ENCODE measurements at regions not wholly inside any gene's neighbourhood (a gene's known extent, or its start where the extent isn't known, plus 50 kb on each side); places are given as distances from the start of the nearest gene placed in this dataset.
A peak's percentile ranks its signal among the peaks of the same experiment; 100 is the strongest.

DNA sequence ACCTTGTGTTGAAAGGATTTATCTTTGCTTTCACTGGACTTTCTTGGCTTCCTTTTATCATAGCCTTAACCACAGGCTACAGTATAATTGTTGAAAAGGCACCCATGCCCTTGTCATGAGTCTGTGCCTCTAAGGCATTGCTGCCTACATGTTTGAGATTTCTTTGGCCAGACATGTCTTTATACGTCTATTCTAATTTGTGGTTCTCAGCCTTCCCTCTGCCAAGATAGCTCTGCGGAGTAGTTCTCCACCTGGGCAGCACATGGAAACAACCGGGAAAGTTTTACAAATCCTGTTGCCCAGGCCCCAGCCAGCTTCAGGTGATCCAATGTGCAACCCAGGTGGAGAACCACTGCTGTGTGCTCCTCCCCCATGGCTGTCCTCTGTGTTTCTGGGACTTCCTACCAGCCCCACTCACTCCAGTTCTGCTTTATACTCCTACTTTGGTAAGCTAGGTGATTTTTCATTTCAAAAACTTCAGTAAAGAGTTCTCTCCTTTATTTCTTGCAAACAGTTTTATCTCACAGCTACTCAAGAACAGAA, 159.6 kb upstream of the MYLIP start:
- DNase-seq (ENCODE audit: low read depth): peak; percentile 50
- ChIA-PET CTCF (interaction anchor here (0.9 to 1.3 kb wide), 2 partner anchors 13 to 47 kb away, joined by 3 read pairs; no protein-coding TSS in a partner anchor), POLR2A (no interaction called here)
- TF ChIP-seq, protein P1, sequence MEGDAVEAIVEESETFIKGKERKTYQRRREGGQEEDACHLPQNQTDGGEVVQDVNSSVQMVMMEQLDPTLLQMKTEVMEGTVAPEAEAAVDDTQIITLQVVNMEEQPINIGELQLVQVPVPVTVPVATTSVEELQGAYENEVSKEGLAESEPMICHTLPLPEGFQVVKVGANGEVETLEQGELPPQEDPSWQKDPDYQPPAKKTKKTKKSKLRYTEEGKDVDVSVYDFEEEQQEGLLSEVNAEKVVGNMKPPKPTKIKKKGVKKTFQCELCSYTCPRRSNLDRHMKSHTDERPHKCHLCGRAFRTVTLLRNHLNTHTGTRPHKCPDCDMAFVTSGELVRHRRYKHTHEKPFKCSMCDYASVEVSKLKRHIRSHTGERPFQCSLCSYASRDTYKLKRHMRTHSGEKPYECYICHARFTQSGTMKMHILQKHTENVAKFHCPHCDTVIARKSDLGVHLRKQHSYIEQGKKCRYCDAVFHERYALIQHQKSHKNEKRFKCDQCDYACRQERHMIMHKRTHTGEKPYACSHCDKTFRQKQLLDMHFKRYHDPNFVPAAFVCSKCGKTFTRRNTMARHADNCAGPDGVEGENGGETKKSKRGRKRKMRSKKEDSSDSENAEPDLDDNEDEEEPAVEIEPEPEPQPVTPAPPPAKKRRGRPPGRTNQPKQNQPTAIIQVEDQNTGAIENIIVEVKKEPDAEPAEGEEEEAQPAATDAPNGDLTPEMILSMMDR (IDR thresholded peaks at IDR 0.05; ENCODE audit: insufficient read depth, low read depth, low read length): no peak
- H3K27me3 ChIP-seq (ENCODE audit: control insufficient read depth, insufficient read depth, low read length): no peaks in the 10 kb centered on the region
- no peak overlapping the region for H3K4me3 ChIP-seq (ENCODE audit: low read depth, low read length)
- H3K36me3 ChIP-seq (ENCODE audit: control insufficient read depth, insufficient read depth, low read length): no peaks in the 10 kb centered on the region

DNA sequence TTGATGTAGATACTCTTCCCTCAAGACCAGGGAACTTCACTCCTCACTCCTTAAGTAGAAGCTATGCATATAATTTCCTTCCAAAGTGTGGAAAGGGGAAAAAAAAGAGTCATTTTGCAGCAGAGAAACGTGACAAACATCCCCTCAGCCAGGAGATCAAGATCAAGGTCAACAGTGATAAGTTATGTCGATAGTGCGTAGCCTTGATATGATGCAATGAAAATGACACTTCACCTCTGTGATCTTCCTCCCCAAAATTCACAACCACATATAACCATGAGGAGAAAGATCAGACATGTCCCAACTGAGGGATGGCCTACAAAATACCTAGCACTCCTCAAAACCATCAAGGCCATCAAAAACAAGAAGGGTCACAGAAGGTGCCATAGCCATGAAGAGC, 160.4 kb upstream of the MYLIP start:
- no peaks in the 10 kb centered on the region for H3K27me3 ChIP-seq (ENCODE audit: control insufficient read depth, insufficient read depth, low read length)
- H3K36me3 ChIP-seq (ENCODE audit: control insufficient read depth, insufficient read depth, low read length): no peaks in the 10 kb centered on the region
- CTCF ChIA-PET: interaction anchor here (1.3 kb wide), 1 partner anchor 13 kb away, joined by 3 read pairs; no protein-coding TSS in a partner anchor
- TF ChIP-seq, protein P1 (IDR thresholded peaks at IDR 0.05; ENCODE audit: insufficient read depth, low read depth, low read length): no peak
- POLR2A ChIA-PET: no interaction called here
- DNase-seq (ENCODE audit: low read depth): no peak
- no peak overlapping the region for H3K4me3 ChIP-seq (ENCODE audit: low read depth, low read length)

DNA sequence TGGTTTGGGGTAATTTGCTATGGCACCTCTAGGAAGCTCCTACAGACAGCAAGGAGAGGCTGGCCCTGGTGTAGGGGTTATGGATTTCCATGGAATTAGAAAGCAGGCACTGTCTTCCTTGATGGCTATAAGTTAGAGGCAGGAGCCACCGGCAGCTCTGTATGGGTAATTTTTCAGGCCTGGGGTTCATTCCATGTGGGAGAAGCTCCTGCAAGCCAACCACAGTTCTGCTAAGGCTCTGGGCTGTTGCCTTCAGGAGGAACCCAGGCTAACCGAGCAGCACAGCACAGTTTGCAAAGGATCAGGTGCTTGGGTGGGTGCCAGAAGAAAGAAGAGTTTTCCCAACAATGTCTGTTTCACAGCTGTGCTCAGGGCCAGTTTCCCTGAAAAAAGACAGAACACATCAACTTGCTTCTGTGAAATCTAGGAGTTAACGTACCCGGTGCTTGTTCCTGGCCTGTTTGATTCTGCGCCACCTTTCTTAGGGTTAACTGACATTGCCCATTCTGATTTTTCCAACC, 162.8 kb upstream of the MYLIP start:
- POLR2A ChIA-PET: no interaction called here
- CTCF ChIA-PET: interaction anchor here (1.0 kb wide), 1 partner anchor 12 kb away, joined by 3 read pairs; no protein-coding TSS in a partner anchor
- H3K36me3 ChIP-seq (ENCODE audit: control insufficient read depth, insufficient read depth, low read length): no peaks in the 10 kb centered on the region
- DNase-seq (ENCODE audit: low read depth): no peak
- H3K4me3 ChIP-seq (ENCODE audit: low read depth, low read length): no peak overlapping the region
- TF ChIP-seq, protein P1 (IDR thresholded peaks at IDR 0.05; ENCODE audit: insufficient read depth, low read depth, low read length): no peak
- H3K27me3 ChIP-seq (ENCODE audit: control insufficient read depth, insufficient read depth, low read length): no peaks in the 10 kb centered on the region

DNA sequence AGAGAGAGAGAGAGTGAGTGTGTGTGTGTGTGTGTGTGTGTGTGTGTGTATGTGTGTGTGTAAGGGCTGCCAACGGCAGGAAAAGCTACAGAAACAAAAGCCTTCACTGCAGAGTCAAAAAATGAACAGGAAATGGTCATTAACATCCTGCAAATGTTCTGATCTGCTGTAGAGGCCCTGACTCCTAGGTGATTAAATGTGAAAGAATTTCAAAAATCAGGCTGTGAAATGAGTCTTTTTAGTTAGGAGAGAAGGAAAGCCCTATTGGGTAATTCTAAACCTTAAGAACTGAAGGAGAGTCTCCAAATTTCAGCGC, 166.5 kb upstream of the MYLIP start:
- CTCF ChIA-PET: interaction anchor here (0.6 kb wide), 1 partner anchor 164 kb away, joined by 3 read pairs; no protein-coding TSS in a partner anchor
- no peaks in the 10 kb centered on the region for H3K36me3 ChIP-seq (ENCODE audit: control insufficient read depth, insufficient read depth, low read length)
- no peak overlapping the region for H3K4me3 ChIP-seq (ENCODE audit: low read depth, low read length)
- TF ChIP-seq, protein P1 (IDR thresholded peaks at IDR 0.05; ENCODE audit: insufficient read depth, low read depth, low read length): no peak
- POLR2A ChIA-PET: interaction anchor here (0.6 kb wide), 1 partner anchor 17 kb away, joined by 4 read pairs; no protein-coding TSS in a partner anchor
- DNase-seq (ENCODE audit: low read depth): peak; percentile 73
- H3K27me3 ChIP-seq (ENCODE audit: control insufficient read depth, insufficient read depth, low read length): no peaks in the 10 kb centered on the region

DNA sequence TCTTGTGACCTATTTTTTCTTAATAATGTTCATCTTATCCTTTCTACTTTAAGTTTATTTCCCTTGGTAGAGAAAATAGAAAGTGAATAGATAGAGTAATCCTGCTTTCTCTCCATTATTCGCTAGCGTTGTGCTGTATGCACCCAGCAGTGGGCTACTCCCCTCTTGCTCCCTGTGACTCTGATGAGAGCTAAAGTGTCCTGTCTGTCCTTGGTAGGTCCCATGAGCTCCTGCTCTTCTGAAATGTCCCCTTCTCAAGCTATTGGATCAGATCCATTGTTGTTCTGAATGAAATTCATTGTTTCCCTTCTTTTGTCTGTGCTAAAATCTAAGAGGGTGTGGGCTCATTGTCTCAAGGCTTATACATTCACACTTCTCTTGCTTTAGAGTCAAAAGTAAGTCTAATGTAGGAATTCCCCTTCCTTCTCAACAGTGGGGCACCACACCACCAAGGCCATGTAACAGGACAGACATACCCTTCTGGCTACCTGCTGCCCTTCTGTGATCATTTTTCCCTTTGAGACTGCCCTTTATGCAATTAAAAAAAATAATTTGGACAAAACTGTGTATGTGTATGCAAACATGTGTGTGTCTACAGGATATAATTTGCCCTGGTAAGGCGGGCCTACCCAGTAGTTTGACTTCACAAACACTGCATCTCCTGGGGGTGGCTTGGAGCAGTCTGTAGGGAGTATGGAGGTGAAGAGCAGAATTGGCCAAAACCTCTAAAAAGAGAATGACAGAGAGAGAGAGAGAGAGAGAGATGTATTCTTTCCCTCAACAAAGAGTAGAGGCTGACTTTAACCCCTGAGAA, 167.0 kb upstream of the MYLIP start:
- TF ChIP-seq, protein P1 (IDR thresholded peaks at IDR 0.05; ENCODE audit: insufficient read depth, low read depth, low read length): no peak
- Histone ChIP-seq H3K36me3 (ENCODE audit: control insufficient read depth, insufficient read depth, low read length) (no peaks in the 10 kb centered on the region), H3K4me3 (ENCODE audit: low read depth, low read length) (no peak overlapping the region), H3K27me3 (ENCODE audit: control insufficient read depth, insufficient read depth, low read length) (no peaks in the 10 kb centered on the region)
- ChIA-PET CTCF (interaction anchor here (0.6 kb wide), 1 partner anchor 164 kb away, joined by 3 read pairs; no protein-coding TSS in a partner anchor), POLR2A (no interaction called here)
- no peak for DNase-seq (ENCODE audit: low read depth)
